IPS-NIHi7 (cell line): ENCODE measurements at regions not wholly inside any gene's neighbourhood (a gene's known extent, or its start where the extent isn't known, plus 50 kb on each side); places are given as distances from the start of the nearest gene placed in this dataset.
"Not testable (repeated sequence)": the region's sequence is repeated elsewhere in the genome, so short reads cannot be mapped to it uniquely, and the experiment has no call there.

Experiments
- DNase-seq: peaks from one replicate; pipeline ENCODE4 v3.0.0; 2012; ENCODE audit warnings: mixed read lengths; ENCODE audit errors: extremely low spot score

DNA sequence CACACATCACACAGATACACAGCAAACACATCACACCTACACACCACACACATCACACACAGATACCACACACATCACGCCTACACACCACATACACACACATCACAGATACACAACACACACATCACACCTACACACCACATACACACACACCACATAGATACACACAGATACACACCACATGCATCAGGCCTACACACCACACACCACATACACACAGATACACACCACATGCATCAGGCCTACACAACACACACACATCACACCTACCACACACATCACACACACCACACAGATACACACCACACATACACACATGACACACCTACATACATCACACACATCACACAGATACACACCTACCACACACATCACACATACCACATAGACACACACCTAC is 158.8 kb downstream of the NDUFA10 start:
- DNase-seq: no peak

DNA sequence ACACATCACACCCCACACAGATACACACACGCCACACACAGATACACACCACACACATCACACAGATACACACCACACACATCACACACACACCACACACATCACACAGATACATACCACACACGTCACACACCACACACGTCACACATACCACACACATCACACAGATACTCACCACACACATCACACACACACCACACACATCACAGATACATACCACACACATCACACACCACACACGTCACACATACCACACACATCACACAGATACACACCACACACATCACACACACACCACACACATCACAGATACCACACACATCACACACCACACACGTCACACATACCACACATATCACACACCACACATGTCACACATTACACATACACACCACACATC is 159.3 kb downstream of the NDUFA10 start:
- DNase-seq: not testable (repeated sequence)

DNA sequence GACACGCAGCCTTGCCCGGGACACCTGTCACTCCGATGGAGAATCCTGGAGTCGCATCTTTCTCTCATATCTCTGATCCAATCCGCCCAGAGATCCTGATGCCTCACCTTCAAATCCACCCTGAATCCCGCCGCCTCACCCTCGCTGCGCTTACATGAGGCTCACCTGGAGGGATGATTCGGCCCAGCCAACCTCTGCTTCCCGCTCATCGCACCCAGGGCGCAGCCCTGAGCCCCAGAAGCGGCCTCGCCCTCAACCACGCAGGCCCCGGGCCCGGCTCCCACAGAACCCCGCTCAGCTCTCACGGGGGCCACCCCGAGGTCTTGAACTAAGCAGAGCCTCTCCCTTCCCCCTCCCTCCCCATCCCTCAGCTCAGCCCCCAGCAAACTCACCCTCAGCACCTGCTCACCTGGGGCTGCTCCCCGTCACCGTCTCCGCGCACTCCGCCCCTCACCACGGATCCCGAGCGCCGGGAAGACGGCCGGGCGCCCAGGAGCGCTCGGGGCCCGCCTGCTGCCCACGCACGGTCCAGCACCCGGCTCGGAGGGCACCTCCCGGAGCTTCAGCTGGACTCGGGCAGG is 160.0 kb downstream of the NDUFA10 start:
- DNase-seq: no peak

- DNase-seq: no peak
These were observed 160.7 kb downstream of the NDUFA10 start for GRCh38 chr2:239864247-239865058.

GRCh38 chr2:239862613-239863012 is 162.5 kb downstream of the NDUFA10 start:
- DNase-seq: no peak

GRCh38 chr2:239858179-239858578 is 167.0 kb downstream of the NDUFA10 start:
- DNase-seq: peak; percentile 6

DNA sequence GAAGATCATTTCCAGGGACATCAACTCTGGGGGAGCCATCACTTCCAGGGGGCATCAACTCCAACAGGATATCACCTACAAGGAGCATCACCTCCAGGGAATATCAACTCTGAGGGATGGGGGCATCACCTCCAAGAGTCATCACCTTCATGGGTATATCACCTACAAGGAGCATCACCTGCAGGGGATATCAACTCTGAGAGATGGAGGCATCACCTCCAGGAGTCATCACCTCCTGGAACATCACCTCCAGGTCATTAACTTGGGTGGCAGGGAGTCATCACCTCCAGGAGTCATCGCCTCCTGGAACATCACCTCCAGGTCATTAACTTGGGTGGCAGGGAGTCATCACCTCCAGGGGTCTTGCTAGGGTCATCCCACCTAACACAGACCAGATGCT is 167.6 kb downstream of the NDUFA10 start:
- DNase-seq: no peak

- DNase-seq: no peak
These were observed 168.4 kb downstream of the NDUFA10 start for GRCh38 chr2:239856620-239857285.

- DNase-seq: no peak
These were observed 169.1 kb downstream of the NDUFA10 start for GRCh38 chr2:239855863-239856587.

DNA sequence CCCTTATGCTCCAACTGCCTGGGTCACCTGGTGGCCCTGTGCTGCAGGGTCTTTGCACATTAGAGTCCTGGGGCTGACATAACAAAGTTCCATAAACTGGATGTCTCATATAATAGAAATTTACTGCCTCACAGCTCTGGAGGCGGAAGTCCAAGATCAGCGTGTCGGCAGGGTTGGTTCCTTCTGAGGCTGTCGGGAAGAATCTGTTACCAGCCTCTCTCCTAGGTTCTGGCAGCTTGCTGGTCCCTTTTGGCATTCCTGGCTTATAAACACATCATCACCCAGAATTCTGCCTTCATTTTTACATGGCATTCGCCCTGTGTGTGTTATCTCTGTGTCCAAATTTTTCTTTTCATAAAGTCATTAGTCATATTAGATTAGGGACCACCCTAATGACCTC is 170.5 kb downstream of the NDUFA10 start:
- DNase-seq: no peak

DNA sequence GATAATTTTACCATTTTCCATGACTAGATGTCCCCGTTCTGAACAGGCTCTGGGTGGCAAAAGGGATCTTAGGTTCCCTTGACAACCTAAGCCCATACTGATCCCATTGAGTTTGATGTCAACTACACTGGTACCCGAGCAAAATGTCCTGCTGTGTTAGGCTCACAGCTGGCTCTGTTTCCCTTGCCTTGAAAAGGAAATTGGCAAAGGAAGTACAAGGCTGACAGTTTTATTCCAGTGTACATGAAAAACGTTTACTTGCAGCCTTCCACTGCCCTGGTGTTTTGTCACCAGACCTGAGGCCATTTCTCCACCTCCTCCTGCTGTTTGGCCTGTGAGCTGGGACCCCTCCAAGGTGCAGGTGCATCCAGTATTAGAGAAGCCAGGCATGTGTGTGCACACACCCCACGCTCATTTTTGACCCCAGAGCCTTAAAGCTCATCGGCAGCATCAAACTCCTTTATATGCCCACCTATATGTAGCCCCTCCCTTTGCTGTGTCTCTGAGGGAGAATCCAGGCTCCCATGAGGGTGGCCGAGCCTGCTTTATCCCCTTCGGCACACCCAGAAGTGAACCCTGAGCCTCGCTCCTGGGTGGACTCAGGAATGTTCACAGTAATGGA is 171.3 kb downstream of the NDUFA10 start:
- no peak for DNase-seq

- peak; percentile 17 for DNase-seq
These were observed 172.0 kb downstream of the NDUFA10 start for GRCh38 chr2:239853121-239853520.

DNA sequence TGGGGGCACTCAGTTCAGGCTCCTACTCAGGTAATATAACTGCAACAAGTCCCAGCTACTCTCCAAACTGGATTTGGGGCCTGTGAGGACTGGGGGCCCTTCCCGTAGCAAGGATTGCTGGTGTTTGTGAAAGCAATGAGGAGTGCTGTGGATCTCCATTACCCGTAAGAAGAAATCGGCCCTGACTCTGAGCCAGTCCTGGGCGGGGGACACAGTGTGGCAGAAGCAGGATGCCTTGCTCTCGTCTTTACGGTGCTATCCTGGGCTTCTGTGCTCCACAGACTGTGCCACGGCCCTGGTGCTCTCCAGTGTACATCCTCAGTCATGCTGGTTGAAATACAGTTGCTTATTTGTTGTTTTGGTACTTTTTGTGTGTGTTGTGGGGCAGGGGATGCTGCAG is 172.9 kb downstream of the NDUFA10 start:
- no peak for DNase-seq

- DNase-seq: no peak
These were observed 178.1 kb downstream of the NDUFA10 start for GRCh38 chr2:239846789-239847676.

GRCh38 chr2:239845968-239846367 is 179.2 kb downstream of the NDUFA10 start:
- no peak for DNase-seq

GRCh38 chr2:239839306-239839705 is 185.8 kb downstream of the NDUFA10 start:
- DNase-seq: no peak

DNA sequence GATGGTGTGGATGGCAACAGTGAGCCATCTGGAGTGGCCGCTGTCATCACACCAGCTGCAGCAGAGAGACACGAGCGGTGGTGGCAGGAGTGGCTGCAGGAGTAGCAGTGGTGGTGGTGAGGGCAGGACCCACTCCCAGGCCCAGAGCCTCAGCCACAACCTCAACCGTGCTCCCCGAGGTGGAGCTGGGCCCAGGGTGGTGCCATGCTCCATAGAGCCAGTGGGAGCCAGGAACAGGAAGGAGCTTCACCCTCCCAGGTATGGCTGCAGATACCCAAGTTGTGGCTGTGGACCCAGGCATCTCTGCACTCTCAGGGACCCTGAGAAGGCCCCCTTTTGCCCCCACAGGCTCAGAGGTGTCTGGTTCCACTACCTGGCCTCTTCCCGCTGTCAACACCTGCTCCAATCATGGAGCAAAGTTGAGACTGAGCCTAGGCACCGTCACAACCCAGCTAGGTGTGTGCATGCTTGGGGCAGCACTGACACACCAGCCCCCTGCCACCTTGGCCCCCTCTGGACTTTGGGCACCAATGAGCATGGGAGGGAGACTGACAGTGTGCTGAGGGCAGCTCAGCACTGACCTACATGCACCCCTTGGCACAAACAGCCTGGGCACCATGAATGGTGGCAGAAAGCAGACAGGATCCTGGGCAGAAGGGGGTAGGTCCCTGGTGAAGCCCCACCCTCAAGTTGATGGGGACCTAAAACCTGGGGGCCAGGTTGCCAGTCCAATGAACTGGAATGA is 188.9 kb downstream of the NDUFA10 start:
- no peak for DNase-seq

GRCh38 chr2:239835056-239835455 is 190.1 kb downstream of the NDUFA10 start:
- DNase-seq: no peak

- DNase-seq: no peak
These were observed 191.0 kb downstream of the NDUFA10 start for GRCh38 chr2:239834143-239834542.
